Fibroblast of skin of left biceps (primary cell): ENCODE measurements at regions not wholly inside any gene's neighbourhood (a gene's known extent, or its start where the extent isn't known, plus 50 kb on each side); places are given as distances from the start of the nearest gene placed in this dataset.
A peak's percentile ranks its signal among the peaks of the same experiment; 100 is the strongest.
"Not testable (repeated sequence)": the region's sequence is repeated elsewhere in the genome, so short reads cannot be mapped to it uniquely, and the experiment has no call there.

Experiments
- DNase-seq, 2 experiments: peaks; one replicate each; pipeline ENCODE4 v3.0.0-alpha.2; 2013; ENCODE audit warnings: low read depth in 2 of 2

GRCh38 chr11:23143022-23143421 lies 282.7 kb upstream of the CCDC179 start:
- no peak for DNase-seq

DNA sequence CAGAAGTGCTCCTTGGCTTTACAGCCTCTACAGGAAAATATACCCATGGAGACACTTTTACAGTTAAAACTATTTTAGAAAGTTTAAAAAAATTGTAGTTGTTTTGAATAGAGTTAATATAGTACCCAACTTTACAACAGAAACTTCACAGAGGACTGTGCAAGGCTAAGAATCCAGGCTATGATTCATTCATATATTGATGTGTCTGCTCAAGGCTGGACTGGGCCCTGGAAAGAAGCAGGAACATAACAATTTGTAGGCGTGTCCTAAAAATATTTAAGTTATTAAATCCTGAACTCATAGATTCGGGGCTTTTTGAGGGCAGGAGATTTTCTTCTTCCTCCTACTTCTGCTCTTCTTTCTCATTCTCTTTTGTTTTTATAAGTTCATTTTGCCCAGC lies 291.5 kb upstream of the CCDC179 start:
- DNase-seq, result no peak

GRCh38 chr11:23155503-23155902 lies 295.2 kb upstream of the CCDC179 start:
- no peak for DNase-seq

GRCh38 chr11:23164022-23164421 lies 303.7 kb upstream of the CCDC179 start:
- DNase-seq, result no peak

GRCh38 chr11:23166376-23166775 lies 306.1 kb upstream of the CCDC179 start:
- DNase-seq, result peak in 1 of 2 experiments; percentile 14

DNA sequence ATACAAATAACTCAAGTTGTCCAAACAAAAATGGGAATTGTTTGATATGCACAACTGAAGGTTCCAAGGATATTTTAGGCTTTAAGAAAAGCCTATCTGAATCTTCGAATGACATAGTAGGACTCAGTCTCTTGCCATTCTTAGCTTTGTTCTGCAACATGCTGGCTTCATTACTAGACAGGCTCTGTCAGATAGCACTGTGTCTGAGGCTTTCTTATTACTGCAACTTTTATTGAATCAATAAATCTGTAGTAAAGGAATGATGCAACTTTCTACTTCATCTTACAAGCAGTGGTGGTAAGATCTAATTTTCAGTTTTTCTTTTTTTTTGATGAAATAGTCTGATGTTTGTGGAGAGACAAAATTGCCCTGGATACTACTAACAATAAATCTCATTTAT lies 319.3 kb upstream of the CCDC179 start:
- DNase-seq, result no peak

- DNase-seq, result no peak
These were observed 320.9 kb upstream of the CCDC179 start for GRCh38 chr11:23181022-23181807.

GRCh38 chr11:23192256-23192655 lies 332.0 kb upstream of the CCDC179 start:
- no peak for DNase-seq

GRCh38 chr11:23201936-23202522 lies 341.8 kb upstream of the CCDC179 start:
- no peak for DNase-seq

- no peak for DNase-seq
These were observed 342.3 kb upstream of the CCDC179 start for GRCh38 chr11:23202611-23203010.

- no peak for DNase-seq
These were observed 345.0 kb upstream of the CCDC179 start for GRCh38 chr11:23205156-23205871.

GRCh38 chr11:23206741-23207336 lies 346.6 kb upstream of the CCDC179 start:
- no peak for DNase-seq

GRCh38 chr11:23211221-23211620 lies 350.9 kb upstream of the CCDC179 start:
- no peak for DNase-seq

DNA sequence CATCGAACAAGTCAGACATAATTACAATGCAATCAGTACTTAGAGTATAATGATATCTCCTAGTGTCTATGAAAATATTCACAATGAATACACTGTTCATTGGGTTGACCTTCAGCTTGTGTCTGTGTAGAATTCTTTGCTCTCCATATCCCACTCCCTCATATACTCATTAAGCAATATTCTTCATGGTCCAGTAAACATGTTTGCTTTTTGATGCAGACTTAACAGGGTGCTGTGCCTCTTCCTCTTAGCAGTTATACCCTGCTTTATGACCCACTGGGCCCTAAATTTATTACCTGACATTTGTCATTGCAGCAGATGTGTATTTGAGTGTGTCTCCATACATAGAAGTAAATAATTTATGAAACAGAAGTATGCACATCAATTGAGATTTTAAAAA lies 352.5 kb upstream of the CCDC179 start:
- DNase-seq, result no peak

DNA sequence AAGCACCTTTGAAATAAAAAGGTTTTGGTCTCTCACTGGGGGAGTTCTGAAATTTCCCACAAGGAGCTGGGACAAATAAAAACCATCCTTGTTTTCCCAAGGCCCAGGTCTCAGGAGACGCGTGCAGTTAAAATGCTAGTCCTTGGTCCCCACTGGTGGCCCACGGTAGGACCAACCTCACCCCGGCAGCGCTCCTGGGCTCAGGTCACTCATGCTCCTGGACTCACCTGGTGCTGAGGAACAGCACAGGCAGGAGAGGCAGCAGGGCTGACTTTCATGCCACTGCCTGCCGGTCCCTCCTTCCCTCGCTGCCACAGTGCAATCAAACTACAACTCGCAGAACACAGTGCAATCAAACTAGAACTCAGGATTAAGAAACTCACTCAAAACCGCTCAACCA lies 356.8 kb upstream of the CCDC179 start:
- no peak for DNase-seq

- DNase-seq, result not testable (repeated sequence)
These were observed 359.8 kb upstream of the CCDC179 start for GRCh38 chr11:23220086-23220485.

DNA sequence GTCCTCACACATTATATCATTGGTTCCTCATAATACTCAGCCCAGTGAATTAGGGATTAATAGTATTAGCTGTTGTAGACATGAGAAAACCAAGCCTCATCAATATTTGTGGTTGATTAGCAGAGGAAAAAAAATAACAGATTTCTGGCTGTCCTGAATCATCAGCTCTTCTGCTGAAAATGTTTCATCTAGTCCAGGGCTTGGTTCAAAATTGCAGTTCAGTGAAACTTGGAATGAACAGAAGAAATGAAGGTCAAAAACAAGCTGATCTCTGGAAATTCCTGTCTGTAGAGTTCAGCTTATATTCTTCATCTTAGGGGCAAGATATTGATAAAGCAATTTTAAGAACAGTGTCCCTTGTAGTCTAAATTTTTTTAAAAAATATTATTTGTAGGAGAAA lies 361.1 kb upstream of the CCDC179 start:
- no peak for DNase-seq

- peak; percentile 91 to 92 for DNase-seq
These were observed 366.2 kb upstream of the CCDC179 start for GRCh38 chr11:23226331-23227077.

DNA sequence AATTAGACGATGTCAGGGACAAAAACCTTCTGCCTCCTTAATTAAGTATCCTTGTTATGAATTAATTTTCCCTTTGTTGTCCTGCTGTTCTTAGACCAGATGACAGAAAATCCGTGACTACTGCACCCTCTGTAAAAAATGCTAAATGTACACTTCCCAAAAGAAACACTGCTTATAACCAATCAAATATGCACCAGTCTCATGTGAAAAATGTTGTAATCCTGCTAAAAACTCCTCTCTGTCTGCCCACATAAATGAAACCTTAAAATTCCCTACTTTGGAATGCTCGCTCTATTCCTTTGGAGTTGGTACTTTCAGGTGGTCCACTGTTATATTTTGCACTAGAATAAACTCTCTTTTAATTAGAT lies 366.8 kb upstream of the CCDC179 start:
- DNase-seq, result no peak

- DNase-seq, result no peak
These were observed 372.4 kb upstream of the CCDC179 start for GRCh38 chr11:23232652-23233051.

DNA sequence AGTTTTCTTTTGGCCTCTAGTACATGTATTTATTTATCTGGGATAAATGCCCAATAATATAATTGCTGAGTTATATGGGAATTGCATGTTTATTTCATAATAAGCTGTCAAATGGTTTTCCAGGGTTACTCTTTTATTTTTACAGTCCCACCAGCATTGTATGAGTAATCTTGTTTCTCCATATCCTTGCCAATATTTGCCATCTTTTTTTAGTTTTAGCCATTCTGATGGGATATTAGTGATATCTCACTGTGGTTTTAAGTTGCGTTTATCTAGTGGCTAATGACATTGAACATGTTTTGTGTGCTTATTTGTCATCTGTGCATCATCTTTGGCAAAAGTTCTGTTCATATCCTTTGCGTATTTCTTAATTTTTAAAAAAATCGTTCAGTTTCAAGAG lies 372.8 kb upstream of the CCDC179 start:
- DNase-seq, result peak; percentile 84 to 87
